Natural killer cell treated with Interleukin-12 subunit alpha and Interleukin-12 subunit beta and Interleukin-15 and Interleukin-18, amount 100 ng/mL, for 72 hours (primary cell): ENCODE measurements at regions not wholly inside any gene's neighbourhood (a gene's known extent, or its start where the extent isn't known, plus 50 kb on each side); places are given as distances from the start of the nearest gene placed in this dataset.

Source experiments
- ATAC-seq, 2 donors: fragments of 150-1000 bp; cut with Tn5 transposase in 1 of 2; sonication (Bioruptor Pico), chemical (Tn5 transposase) in 1 of 2; 2 replicates each; pipeline ENCODE4 v1.10.0; 2021
- DNase-seq: peaks from one replicate; pipeline ENCODE4 v3.0.0; 2022; ENCODE audit warnings: low spot score
- H3K27ac Mint-ChIP-seq, 2 donors: 1 replicate in 1 of 2; 2 replicates in 1 of 2; pipeline ENCODE4 v1.8.0; 2022; ENCODE audit warnings: mixed read lengths in 2 of 2, mild to moderate bottlenecking in 1 of 2, moderate library complexity in 1 of 2
- H3K27me3 Mint-ChIP-seq, 2 donors: 1 replicate in 1 of 2; 2 replicates in 1 of 2; pipeline ENCODE4 v1.8.0; 2022; ENCODE audit warnings: mixed read lengths in 2 of 2
- H3K36me3 Mint-ChIP-seq: one replicate; pipeline ENCODE4 v1.8.0; 2022; ENCODE audit warnings: mixed read lengths
- H3K4me1 Mint-ChIP-seq, 2 donors: 1 replicate in 1 of 2; 2 replicates in 1 of 2; pipeline ENCODE4 v1.8.0; 2022; ENCODE audit warnings: low read depth in 2 of 2, mixed read lengths in 2 of 2, mild to moderate bottlenecking in 1 of 2
- H3K4me3 Mint-ChIP-seq: one replicate; pipeline ENCODE4 v1.8.0; 2022; ENCODE audit warnings: mixed read lengths
- H3K9me3 Mint-ChIP-seq: 2 replicates; pipeline ENCODE4 v1.8.0; 2022; ENCODE audit warnings: mixed read lengths

GRCh38 chr5:31086839-31087415 lies 106.6 kb upstream of the CDH6 start:
- H3K9me3 Mint-ChIP-seq = peaks cover 24% of the 10 kb centered on the region
- H3K4me1 Mint-ChIP-seq = no peaks in the 10 kb centered on the region
- no peak overlapping the region for H3K4me3 Mint-ChIP-seq
- DNase-seq = no peak
- no peaks in the 10 kb centered on the region for H3K27me3 Mint-ChIP-seq
- ATAC-seq = no peak
- H3K36me3 Mint-ChIP-seq = no peaks in the 10 kb centered on the region
- H3K27ac Mint-ChIP-seq = no peak overlapping the region

DNA sequence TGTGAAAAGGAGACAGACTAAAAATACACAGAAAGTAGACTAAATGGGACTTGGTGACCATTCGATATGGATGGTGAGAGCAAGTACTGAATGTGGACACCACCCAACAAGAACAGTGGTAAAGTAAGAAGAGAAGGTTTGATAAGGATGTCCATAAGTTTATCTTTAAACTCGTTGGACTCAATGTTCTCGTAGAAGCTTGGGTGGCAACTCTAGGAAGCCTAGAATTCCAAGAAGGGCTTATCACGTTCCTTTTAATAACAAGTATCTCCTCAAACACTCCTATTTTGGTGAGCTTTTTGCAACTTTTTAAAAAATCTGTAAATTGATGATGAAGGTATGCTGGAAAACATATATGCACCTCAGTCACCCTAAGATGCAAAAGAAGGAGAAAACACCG lies 108.6 kb upstream of the CDH6 start:
- no peaks in the 10 kb centered on the region for H3K27me3 Mint-ChIP-seq
- ATAC-seq = no peak
- no peak overlapping the region for H3K27ac Mint-ChIP-seq
- no peaks in the 10 kb centered on the region for H3K36me3 Mint-ChIP-seq
- peaks cover 16% of the 10 kb centered on the region for H3K9me3 Mint-ChIP-seq
- DNase-seq = no peak
- H3K4me1 Mint-ChIP-seq = no peaks in the 10 kb centered on the region
- H3K4me3 Mint-ChIP-seq = no peak overlapping the region

- Mint-ChIP-seq H3K9me3 (peaks cover 18% of the 10 kb centered on the region), H3K4me3 (no peak overlapping the region), H3K36me3 (no peaks in the 10 kb centered on the region), H3K27ac (no peak overlapping the region), H3K27me3 (no peaks in the 10 kb centered on the region), H3K4me1 (no peaks in the 10 kb centered on the region)
- no peak for DNase-seq
- ATAC-seq = no peak
These were observed 110.1 kb upstream of the CDH6 start for GRCh38 chr5:31083364-31083763.

DNA sequence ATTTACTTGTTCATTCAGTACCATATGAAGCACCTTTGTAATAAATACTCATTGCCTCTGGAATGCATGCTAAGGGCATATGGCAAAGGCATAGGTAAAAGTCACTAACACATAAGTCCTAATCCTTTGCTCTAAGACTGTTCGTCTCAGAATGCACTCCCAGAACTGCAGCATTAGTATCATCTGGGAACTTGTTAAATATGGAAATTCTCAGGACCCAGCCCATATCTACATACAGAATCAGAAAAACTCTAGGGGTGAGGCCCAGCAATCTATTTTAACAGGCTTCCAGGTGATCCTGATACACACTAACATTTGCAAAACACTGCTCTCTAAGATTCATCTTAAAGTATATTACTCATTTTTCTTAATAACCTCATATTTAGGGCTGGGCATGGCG lies 113.8 kb upstream of the CDH6 start:
- H3K9me3 Mint-ChIP-seq = peaks cover 33% of the 10 kb centered on the region
- peaks cover 4% of the 10 kb centered on the region for H3K36me3 Mint-ChIP-seq

DNA sequence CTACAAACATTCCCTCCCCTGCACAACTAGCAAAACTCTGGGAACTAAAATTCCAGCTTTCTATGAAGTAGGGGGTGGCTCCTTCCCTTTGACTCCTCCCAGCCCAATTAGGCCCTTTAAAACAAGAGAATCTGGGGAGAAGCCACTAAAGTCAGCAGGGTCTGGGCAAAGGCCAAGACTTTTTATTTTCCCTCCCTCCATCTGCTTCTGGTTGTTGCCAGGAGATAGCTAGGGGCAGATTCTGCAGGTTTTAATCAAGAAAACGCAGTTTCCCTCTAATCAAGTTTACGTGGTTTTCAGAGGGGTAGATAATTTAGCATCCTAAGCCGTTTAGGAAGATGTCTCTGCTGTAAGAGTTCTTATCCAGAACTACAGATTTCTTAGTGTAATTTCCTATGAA lies 114.5 kb upstream of the CDH6 start:
- peaks cover 4% of the 10 kb centered on the region for H3K36me3 Mint-ChIP-seq
- no peak overlapping the region for H3K4me3 Mint-ChIP-seq
- no peak for DNase-seq
- H3K4me1 Mint-ChIP-seq = no peaks in the 10 kb centered on the region
- no peak for ATAC-seq
- no peak overlapping the region for H3K27ac Mint-ChIP-seq
- H3K9me3 Mint-ChIP-seq = peaks cover 30% of the 10 kb centered on the region
- H3K27me3 Mint-ChIP-seq = no peaks in the 10 kb centered on the region

More for the DNA sequence above, 113.8 kb upstream of the CDH6 start:
- DNase-seq (no peak), ATAC-seq (no peak)
- Mint-ChIP-seq H3K4me1 (no peaks in the 10 kb centered on the region), H3K27ac (no peak overlapping the region), H3K4me3 (no peak overlapping the region), H3K27me3 (no peaks in the 10 kb centered on the region)

DNA sequence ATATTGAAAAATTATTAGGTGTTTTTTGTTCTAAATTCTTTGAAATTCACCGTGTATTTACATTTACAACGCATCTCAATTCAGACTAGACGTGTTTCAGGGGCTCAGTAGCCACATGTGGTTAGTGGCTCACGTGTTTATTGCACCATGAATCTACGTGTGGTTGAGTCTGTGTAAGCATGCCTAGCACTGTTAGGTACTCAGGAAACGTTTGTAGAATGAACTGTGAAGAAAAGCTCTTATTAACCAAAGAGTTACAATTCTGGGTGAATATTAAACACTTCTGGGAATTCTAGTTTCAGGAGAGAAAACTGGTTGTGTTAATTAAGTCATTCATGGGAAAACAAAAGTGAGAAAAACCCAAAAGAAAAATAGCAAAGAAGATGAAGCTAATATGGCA lies 117.5 kb upstream of the CDH6 start:
- H3K27ac Mint-ChIP-seq = no peak overlapping the region
- H3K27me3 Mint-ChIP-seq = no peaks in the 10 kb centered on the region
- H3K4me3 Mint-ChIP-seq = no peak overlapping the region
- H3K36me3 Mint-ChIP-seq = peaks cover 4% of the 10 kb centered on the region
- DNase-seq (no peak), ATAC-seq (no peak)
- H3K4me1 Mint-ChIP-seq = no peaks in the 10 kb centered on the region
- peaks cover 27% of the 10 kb centered on the region for H3K9me3 Mint-ChIP-seq

DNA sequence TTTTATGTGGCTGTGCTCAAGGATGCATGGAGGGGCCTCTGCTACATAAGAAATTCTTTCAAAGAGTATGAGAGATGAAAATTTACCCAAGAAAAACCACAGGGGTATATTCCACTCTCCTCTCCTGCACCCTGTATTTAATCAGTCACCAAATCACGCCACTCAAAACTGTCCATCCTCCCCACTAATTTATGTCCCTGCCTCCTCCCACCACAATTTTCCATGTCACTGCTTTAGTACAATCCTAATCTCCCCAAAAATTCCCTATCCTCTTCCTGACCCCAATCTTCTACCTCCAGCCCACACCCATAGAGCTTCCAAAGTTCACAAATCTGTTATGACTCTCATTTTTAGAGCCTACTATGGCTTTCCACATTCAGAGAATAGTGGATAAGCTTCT lies 125.2 kb upstream of the CDH6 start:
- DNase-seq (no peak), ATAC-seq (no peak)
- Mint-ChIP-seq H3K27me3 (no peaks in the 10 kb centered on the region), H3K4me1 (no peaks in the 10 kb centered on the region), H3K4me3 (no peak overlapping the region), H3K9me3 (peaks cover 13% of the 10 kb centered on the region), H3K27ac (no peak overlapping the region), H3K36me3 (no peaks in the 10 kb centered on the region)

- DNase-seq (no peak), ATAC-seq (no peak)
- Mint-ChIP-seq H3K27me3 (no peaks in the 10 kb centered on the region), H3K4me3 (no peak overlapping the region), H3K4me1 (no peaks in the 10 kb centered on the region), H3K9me3 (peaks cover 11% of the 10 kb centered on the region), H3K36me3 (no peaks in the 10 kb centered on the region), H3K27ac (no peak overlapping the region)
These were observed 126.7 kb upstream of the CDH6 start for GRCh38 chr5:31066655-31067328.

- Mint-ChIP-seq H3K36me3 (no peaks in the 10 kb centered on the region), H3K9me3 (peaks cover 11% of the 10 kb centered on the region), H3K27me3 (no peaks in the 10 kb centered on the region), H3K27ac (no peak overlapping the region), H3K4me3 (no peak overlapping the region), H3K4me1 (no peaks in the 10 kb centered on the region)
- DNase-seq (no peak), ATAC-seq (no peak)
These were observed 129.3 kb upstream of the CDH6 start for GRCh38 chr5:31064215-31064614.

GRCh38 chr5:31062902-31063580 lies 130.4 kb upstream of the CDH6 start:
- no peak overlapping the region for H3K27ac Mint-ChIP-seq
- no peaks in the 10 kb centered on the region for H3K36me3 Mint-ChIP-seq
- no peaks in the 10 kb centered on the region for H3K4me1 Mint-ChIP-seq
- H3K27me3 Mint-ChIP-seq = no peaks in the 10 kb centered on the region
- no peak overlapping the region for H3K4me3 Mint-ChIP-seq
- DNase-seq = no peak
- no peak for ATAC-seq
- peaks cover 11% of the 10 kb centered on the region for H3K9me3 Mint-ChIP-seq

DNA sequence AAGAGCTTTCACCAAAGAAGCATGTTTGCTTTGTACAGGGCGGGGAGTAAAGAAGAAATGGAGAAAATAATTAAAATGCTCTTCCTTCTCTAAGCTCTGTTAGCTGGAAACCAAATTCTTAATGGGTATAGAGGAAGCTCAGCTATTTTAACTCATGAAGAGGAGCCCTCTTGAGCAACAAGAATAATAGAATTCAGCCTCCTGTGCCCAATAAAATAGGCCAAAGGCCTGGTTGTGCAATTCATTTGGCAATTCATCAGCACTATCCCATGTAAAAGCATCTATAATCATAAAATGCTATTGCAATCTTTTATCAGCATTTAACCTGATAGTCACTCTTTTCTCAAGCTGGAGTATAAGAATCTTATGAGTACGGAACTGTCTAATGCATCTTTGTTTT lies 133.6 kb upstream of the CDH6 start:
- no peak overlapping the region for H3K27ac Mint-ChIP-seq
- no peak for DNase-seq
- H3K4me3 Mint-ChIP-seq = no peak overlapping the region
- ATAC-seq = no peak
- H3K27me3 Mint-ChIP-seq = no peaks in the 10 kb centered on the region
- no peaks in the 10 kb centered on the region for H3K36me3 Mint-ChIP-seq
- no peaks in the 10 kb centered on the region for H3K4me1 Mint-ChIP-seq
- peaks cover 13% of the 10 kb centered on the region for H3K9me3 Mint-ChIP-seq

DNA sequence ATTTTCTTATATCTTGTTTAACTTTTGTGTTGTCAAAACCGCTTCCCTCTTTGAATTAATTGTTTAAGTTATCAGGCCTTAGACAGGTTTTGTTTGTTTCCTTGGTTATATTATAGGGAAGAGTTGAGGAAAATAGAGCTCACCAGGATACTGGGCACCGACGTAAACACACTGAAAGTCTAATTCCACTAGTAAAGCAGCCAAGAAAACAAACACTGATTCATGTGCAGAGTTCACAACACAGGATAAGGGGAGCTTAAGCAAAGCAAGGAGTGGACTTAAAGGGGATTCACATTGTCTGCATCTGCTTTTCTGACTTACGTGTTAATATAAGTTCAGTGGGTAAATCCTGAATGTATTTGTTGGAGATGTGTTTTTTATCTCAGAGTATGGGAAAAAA lies 139.0 kb upstream of the CDH6 start:
- no peak overlapping the region for H3K27ac Mint-ChIP-seq
- DNase-seq = no peak
- peaks cover 15% of the 10 kb centered on the region for H3K9me3 Mint-ChIP-seq
- no peaks in the 10 kb centered on the region for H3K27me3 Mint-ChIP-seq
- H3K36me3 Mint-ChIP-seq = no peaks in the 10 kb centered on the region
- H3K4me3 Mint-ChIP-seq = no peak overlapping the region
- no peak for ATAC-seq
- no peaks in the 10 kb centered on the region for H3K4me1 Mint-ChIP-seq

- DNase-seq (no peak), ATAC-seq (no peak)
- Mint-ChIP-seq H3K27ac (no peak overlapping the region), H3K9me3 (peaks cover 14% of the 10 kb centered on the region), H3K27me3 (no peaks in the 10 kb centered on the region), H3K36me3 (no peaks in the 10 kb centered on the region), H3K4me3 (no peak overlapping the region), H3K4me1 (no peaks in the 10 kb centered on the region)
These were observed 140.4 kb upstream of the CDH6 start for GRCh38 chr5:31052937-31053658.

GRCh38 chr5:31051316-31051715 lies 142.2 kb upstream of the CDH6 start:
- Mint-ChIP-seq H3K36me3 (no peaks in the 10 kb centered on the region), H3K4me3 (no peak overlapping the region), H3K9me3 (peaks cover 14% of the 10 kb centered on the region), H3K4me1 (no peaks in the 10 kb centered on the region), H3K27me3 (no peaks in the 10 kb centered on the region), H3K27ac (no peak overlapping the region)
- DNase-seq (no peak), ATAC-seq (no peak)
